ENCODE measurements at regions not wholly inside any gene's neighbourhood (a gene's known extent, or its start where the extent isn't known, plus 50 kb on each side); places are given as distances from the start of the nearest gene placed in this dataset.
"Not testable (repeated sequence)": the region's sequence is repeated elsewhere in the genome, so short reads cannot be mapped to it uniquely, and the experiment has no call there.

GRCh38 chr13:22801402-22802003 lies 379.3 kb upstream of the SGCG start:
- Histone ChIP-seq H3K4me1 (ENCODE audit: control insufficient read depth, insufficient read depth, low read length) (no peaks in the 10 kb centered on the region), H3K9me3 (ENCODE audit: control insufficient read depth, insufficient read depth, low read depth, low read length) (no peaks in the 10 kb centered on the region), H3K36me3 (ENCODE audit: control insufficient read depth, insufficient read depth, low read length) (no peaks in the 10 kb centered on the region; the same call in 1 of the 2 replicates), H3K27me3 (ENCODE audit: control insufficient read depth, insufficient read depth, low read length) (peaks cover 4% of the 10 kb centered on the region; the same call in 1 of the 2 replicates), H3K27ac (ENCODE audit: low read length) (no peak overlapping the region), H3K4me3 (ENCODE audit: low read depth in 2 of 2, low read length in 2 of 2) (no peak overlapping the region)
- ATAC-seq (no peak), DNase-seq (ENCODE audit: low read depth, low spot score) (no peak)
- intact Hi-C loops (cut with micrococcal nuclease; ENCODE audit: unreplicated experiment) (loop anchor here (1.0 to 5.0 kb wide), 3 partner anchors 219 to 516 kb away; no protein-coding TSS in a partner anchor), in situ Hi-C loops (cut with HindIII; ENCODE audit: low pct_unique_long_range_greater_than_20kb, low sequenced_read_pairs) (no loop called here)
- TF ChIP-seq SIN3A (IDR thresholded peaks at IDR 0.05; ENCODE audit: borderline replicate concordance, insufficient read depth, low read depth, low read length) (no peak), CTCF (IDR thresholded peaks at IDR 0.05) (peak; percentile 23; the same call in 1 of the 2 replicates)
- ChIA-PET POLR2A (no interaction called here), CTCF (interaction anchor here (0.6 to 0.8 kb wide), 5 partner anchors 9 to 520 kb away, joined by 3 to 6 read pairs (median 3); no protein-coding TSS in a partner anchor)
- no TSS peak for BruUV-seq (replicated peaks)

GRCh38 chr13:22812793-22813192 lies 368.0 kb upstream of the SGCG start:
- POLR2A ChIA-PET = no interaction called here
- TF ChIP-seq CTCF (IDR thresholded peaks at IDR 0.05) (no peak), SIN3A (IDR thresholded peaks at IDR 0.05; ENCODE audit: borderline replicate concordance, insufficient read depth, low read depth, low read length) (no peak), REST (IDR thresholded peaks at IDR 0.05; ENCODE audit: insufficient read depth in 1 of 2, low read depth in 2 of 2, low read length in 1 of 2) (no peak), TCF7L2 (IDR thresholded peaks at IDR 0.05; ENCODE audit: low read depth, low read length) (no peak), POLR2AphosphoS5 (IDR thresholded peaks at IDR 0.05; ENCODE audit: low read depth, low read length) (no peak)

GRCh38 chr13:22813531-22814377 lies 367.0 kb upstream of the SGCG start:
- intact Hi-C loops (cut with micrococcal nuclease; ENCODE audit: unreplicated experiment); H3K4me3 ChIP-seq (ENCODE audit: low read depth in 2 of 2, low read length in 2 of 2); H3K27ac ChIP-seq (ENCODE audit: low read length); in situ Hi-C loops (cut with HindIII; ENCODE audit: low pct_unique_long_range_greater_than_20kb, low sequenced_read_pairs); H3K9me3 ChIP-seq (ENCODE audit: control insufficient read depth, insufficient read depth, low read depth, low read length); H3K4me1 ChIP-seq (ENCODE audit: control insufficient read depth, insufficient read depth, low read length); CTCF ChIA-PET; H3K27me3 ChIP-seq (ENCODE audit: control insufficient read depth, insufficient read depth, low read length); BruUV-seq (replicated peaks); DNase-seq (ENCODE audit: low read depth, low spot score); ATAC-seq; H3K36me3 ChIP-seq (ENCODE audit: control insufficient read depth, insufficient read depth, low read length); POLR2A ChIA-PET: not testable (repeated sequence)

More at GRCh38 chr13:22812793-22813192, 368.0 kb upstream of the SGCG start:
- ATAC-seq (no peak), DNase-seq (ENCODE audit: low read depth, low spot score) (no peak)
- H3K4me3 ChIP-seq (ENCODE audit: low read depth in 2 of 2, low read length in 2 of 2) = no peak overlapping the region
- no TSS peak for BruUV-seq (replicated peaks)
- in situ Hi-C loops (cut with HindIII; ENCODE audit: low pct_unique_long_range_greater_than_20kb, low sequenced_read_pairs) (no loop called here), intact Hi-C loops (cut with micrococcal nuclease; ENCODE audit: unreplicated experiment) (no loop called here)
- no peaks in the 10 kb centered on the region for H3K4me1 ChIP-seq (ENCODE audit: control insufficient read depth, insufficient read depth, low read length)
- H3K9me3 ChIP-seq (ENCODE audit: control insufficient read depth, insufficient read depth, low read depth, low read length) = no peaks in the 10 kb centered on the region
- H3K27me3 ChIP-seq (ENCODE audit: control insufficient read depth, insufficient read depth, low read length) = no peaks in the 10 kb centered on the region
- CTCF ChIA-PET = no interaction called here
- no peaks in the 10 kb centered on the region for H3K36me3 ChIP-seq (ENCODE audit: control insufficient read depth, insufficient read depth, low read length)
- no peak overlapping the region for H3K27ac ChIP-seq (ENCODE audit: low read length)

GRCh38 chr13:22814433-22814832 lies 366.3 kb upstream of the SGCG start:
- in situ Hi-C loops (cut with HindIII; ENCODE audit: low pct_unique_long_range_greater_than_20kb, low sequenced_read_pairs); H3K4me3 ChIP-seq (ENCODE audit: low read depth in 2 of 2, low read length in 2 of 2); H3K9me3 ChIP-seq (ENCODE audit: control insufficient read depth, insufficient read depth, low read depth, low read length); H3K27ac ChIP-seq (ENCODE audit: low read length); intact Hi-C loops (cut with micrococcal nuclease; ENCODE audit: unreplicated experiment); H3K27me3 ChIP-seq (ENCODE audit: control insufficient read depth, insufficient read depth, low read length); POLR2A ChIA-PET; H3K4me1 ChIP-seq (ENCODE audit: control insufficient read depth, insufficient read depth, low read length); DNase-seq (ENCODE audit: low read depth, low spot score); BruUV-seq (replicated peaks); ATAC-seq; H3K36me3 ChIP-seq (ENCODE audit: control insufficient read depth, insufficient read depth, low read length): not testable (repeated sequence)
- CTCF ChIA-PET = interaction anchor here (0.6 kb wide), 1 partner anchor 26 kb away, joined by 5 read pairs; no protein-coding TSS in a partner anchor
